Activated B cell treated with CpG ODN at 0.5 μM for 24 hours (primary cell): ENCODE measurements at regions not wholly inside any gene's neighbourhood (a gene's known extent, or its start where the extent isn't known, plus 50 kb on each side); places are given as distances from the start of the nearest gene placed in this dataset.

Source experiments
- ATAC-seq: fragments of 200-7000 bp; cut with Tn5 transposase; one replicate; pipeline ENCODE4 v1.10.0; 2021; ENCODE audit warnings: low read depth, mild to moderate bottlenecking, moderate library complexity
- CTCF ChIA-PET: fragments of 350-600 bp; sonication (Branson Sonifier 250); formaldehyde crosslinking; loops from one replicate; lab custom pipeline; 2021; ENCODE audit warnings: antibody characterized with exemption; lab: Charles Lee
- POLR2A ChIA-PET: fragments of 350-600 bp; sonication (Branson Sonifier 250); formaldehyde crosslinking; loops from one replicate; lab custom pipeline; 2021; ENCODE audit warnings: antibody characterized with exemption; lab: Charles Lee
- DNase-seq: peaks from one replicate; pipeline ENCODE4 v3.0.0; 2022
- H3K27ac Mint-ChIP-seq: one replicate; pipeline ENCODE4 v1.8.0; 2020; ENCODE audit warnings: mixed read lengths
- H3K27me3 Mint-ChIP-seq: one replicate; pipeline ENCODE4 v1.8.0; 2021; ENCODE audit warnings: mixed read lengths
- H3K36me3 Mint-ChIP-seq: one replicate; pipeline ENCODE4 v1.8.0; 2021; ENCODE audit warnings: low read depth, mixed read lengths
- H3K4me1 Mint-ChIP-seq: one replicate; pipeline ENCODE4 v1.8.0; 2021; ENCODE audit warnings: mixed read lengths
- H3K4me3 Mint-ChIP-seq: one replicate; pipeline ENCODE4 v1.8.0; 2020; ENCODE audit warnings: mild to moderate bottlenecking, mixed read lengths
- H3K9me3 Mint-ChIP-seq: one replicate; pipeline ENCODE4 v1.8.0; 2020; ENCODE audit warnings: mixed read lengths
- intact Hi-C: fragments of 100-400 bp; cut with micrococcal nuclease; formaldehyde crosslinking; loops from one replicate; pipeline ENCODE4 v1.15.1; 2024
- TF ChIP-seq, protein P1 (sequence below): fragments of 200-600 bp; IDR thresholded peaks from one replicate; pipeline ENCODE4 v1.8.0; 2022; ENCODE audit warnings: antibody characterized with exemption, mild to moderate bottlenecking

DNA sequence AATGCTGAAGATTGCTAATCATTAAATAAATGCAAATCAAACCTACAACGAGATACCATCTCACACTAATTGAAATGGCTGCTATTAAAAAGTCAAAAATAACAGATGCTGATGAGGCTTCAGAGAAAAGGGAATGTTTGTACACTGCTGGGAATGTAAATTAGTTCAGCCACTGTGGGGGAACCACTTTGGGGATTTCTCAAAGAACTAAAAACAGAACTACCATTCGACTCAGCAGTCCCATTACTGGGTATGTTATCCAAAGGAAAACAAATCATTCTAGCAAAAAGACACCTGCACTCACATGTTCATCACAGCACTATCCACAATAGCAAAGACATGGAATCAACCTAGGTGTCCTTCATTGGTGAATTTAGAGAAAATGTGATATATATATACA, 379.0 kb upstream of the CNTNAP2 start:
- Mint-ChIP-seq H3K4me1 (no peaks in the 10 kb centered on the region), H3K27ac (no peak overlapping the region), H3K27me3 (no peaks in the 10 kb centered on the region), H3K36me3 (no peaks in the 10 kb centered on the region), H3K9me3 (peaks cover 3% of the 10 kb centered on the region), H3K4me3 (no peak overlapping the region)
- ChIA-PET POLR2A (no interaction called here), CTCF (no interaction called here)
- ATAC-seq (no peak), DNase-seq (no peak)
- TF ChIP-seq, protein P1, sequence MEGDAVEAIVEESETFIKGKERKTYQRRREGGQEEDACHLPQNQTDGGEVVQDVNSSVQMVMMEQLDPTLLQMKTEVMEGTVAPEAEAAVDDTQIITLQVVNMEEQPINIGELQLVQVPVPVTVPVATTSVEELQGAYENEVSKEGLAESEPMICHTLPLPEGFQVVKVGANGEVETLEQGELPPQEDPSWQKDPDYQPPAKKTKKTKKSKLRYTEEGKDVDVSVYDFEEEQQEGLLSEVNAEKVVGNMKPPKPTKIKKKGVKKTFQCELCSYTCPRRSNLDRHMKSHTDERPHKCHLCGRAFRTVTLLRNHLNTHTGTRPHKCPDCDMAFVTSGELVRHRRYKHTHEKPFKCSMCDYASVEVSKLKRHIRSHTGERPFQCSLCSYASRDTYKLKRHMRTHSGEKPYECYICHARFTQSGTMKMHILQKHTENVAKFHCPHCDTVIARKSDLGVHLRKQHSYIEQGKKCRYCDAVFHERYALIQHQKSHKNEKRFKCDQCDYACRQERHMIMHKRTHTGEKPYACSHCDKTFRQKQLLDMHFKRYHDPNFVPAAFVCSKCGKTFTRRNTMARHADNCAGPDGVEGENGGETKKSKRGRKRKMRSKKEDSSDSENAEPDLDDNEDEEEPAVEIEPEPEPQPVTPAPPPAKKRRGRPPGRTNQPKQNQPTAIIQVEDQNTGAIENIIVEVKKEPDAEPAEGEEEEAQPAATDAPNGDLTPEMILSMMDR, result no peak
- intact Hi-C loops, result no loop called here

DNA sequence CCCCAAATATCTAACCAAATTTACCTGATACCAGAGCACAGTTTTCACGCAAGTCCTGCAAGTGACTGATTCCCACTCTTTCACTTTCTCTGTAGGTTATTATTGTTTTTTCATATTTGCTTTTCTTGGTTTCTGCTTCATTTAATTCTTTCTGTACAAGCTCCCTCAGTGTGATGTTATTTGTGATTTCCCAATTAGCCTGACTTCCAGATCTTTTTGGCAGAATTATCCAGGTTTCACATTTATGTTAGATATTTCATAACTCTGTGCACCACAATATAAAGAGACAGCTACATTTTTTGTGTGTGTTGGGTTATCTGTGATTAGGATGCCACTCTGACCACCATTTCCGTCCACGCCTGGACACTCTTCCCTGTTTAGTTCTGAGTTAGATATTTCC, 381.5 kb upstream of the CNTNAP2 start:
- ChIA-PET CTCF (no interaction called here), POLR2A (no interaction called here)
- H3K4me1 Mint-ChIP-seq, result no peaks in the 10 kb centered on the region
- no peak overlapping the region for H3K4me3 Mint-ChIP-seq
- no peak for ATAC-seq
- H3K36me3 Mint-ChIP-seq, result no peaks in the 10 kb centered on the region
- intact Hi-C loops, result no loop called here
- no peaks in the 10 kb centered on the region for H3K27me3 Mint-ChIP-seq
- TF ChIP-seq, protein P1, result no peak
- H3K27ac Mint-ChIP-seq, result no peak overlapping the region
- DNase-seq, result no peak
- H3K9me3 Mint-ChIP-seq, result peaks cover 3% of the 10 kb centered on the region

DNA sequence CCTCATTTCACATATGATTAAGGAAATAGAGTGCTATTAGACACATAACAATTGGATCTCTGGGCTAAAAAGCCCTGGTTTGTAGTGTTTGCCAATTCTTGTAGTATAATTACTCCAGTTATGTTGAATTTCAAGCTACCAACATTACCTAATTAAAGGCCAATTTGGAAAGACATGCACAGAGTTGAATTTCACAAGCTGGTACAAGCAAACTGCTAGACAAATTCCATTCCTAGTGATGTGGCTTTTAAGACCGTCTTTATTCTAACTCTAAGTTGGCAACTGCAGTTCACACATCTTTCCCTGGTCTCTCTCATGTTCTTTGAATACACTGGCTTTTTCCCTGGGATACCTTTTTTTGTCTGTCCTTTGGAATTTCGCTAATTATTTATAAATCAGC, 384.1 kb upstream of the CNTNAP2 start:
- no peaks in the 10 kb centered on the region for H3K36me3 Mint-ChIP-seq
- no peaks in the 10 kb centered on the region for H3K27me3 Mint-ChIP-seq
- DNase-seq (no peak), ATAC-seq (no peak)
- H3K4me3 Mint-ChIP-seq, result no peak overlapping the region
- no peaks in the 10 kb centered on the region for H3K4me1 Mint-ChIP-seq
- TF ChIP-seq, protein P1, result no peak
- intact Hi-C loops, result no loop called here
- peaks cover 3% of the 10 kb centered on the region for H3K9me3 Mint-ChIP-seq
- no peak overlapping the region for H3K27ac Mint-ChIP-seq
- ChIA-PET CTCF (no interaction called here), POLR2A (no interaction called here)

DNA sequence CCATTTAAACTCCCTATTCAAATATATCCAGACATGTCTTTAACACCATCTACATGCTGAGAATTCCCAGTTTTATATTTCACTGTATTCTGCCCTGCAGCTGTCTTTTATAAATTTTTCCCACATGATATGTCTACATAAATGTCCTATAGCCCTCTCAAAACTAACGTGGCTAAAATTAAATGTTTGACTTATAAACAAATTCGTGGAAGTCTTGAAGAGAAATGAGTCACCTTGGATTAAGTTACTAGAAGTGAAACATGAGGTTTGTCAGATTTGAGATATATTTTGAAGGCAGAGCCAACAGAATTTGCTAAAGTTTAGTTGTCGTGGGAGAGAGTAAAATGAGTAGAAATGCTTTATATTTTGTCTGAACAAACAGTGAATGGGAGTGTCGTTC, 386.9 kb upstream of the CNTNAP2 start:
- TF ChIP-seq, protein P1, result no peak
- Mint-ChIP-seq H3K4me1 (no peaks in the 10 kb centered on the region), H3K36me3 (no peaks in the 10 kb centered on the region), H3K27me3 (no peaks in the 10 kb centered on the region), H3K27ac (no peak overlapping the region), H3K9me3 (peaks cover 3% of the 10 kb centered on the region), H3K4me3 (no peak overlapping the region)
- no peak for ATAC-seq
- ChIA-PET POLR2A (no interaction called here), CTCF (no interaction called here)
- intact Hi-C loops, result no loop called here
- no peak for DNase-seq

DNA sequence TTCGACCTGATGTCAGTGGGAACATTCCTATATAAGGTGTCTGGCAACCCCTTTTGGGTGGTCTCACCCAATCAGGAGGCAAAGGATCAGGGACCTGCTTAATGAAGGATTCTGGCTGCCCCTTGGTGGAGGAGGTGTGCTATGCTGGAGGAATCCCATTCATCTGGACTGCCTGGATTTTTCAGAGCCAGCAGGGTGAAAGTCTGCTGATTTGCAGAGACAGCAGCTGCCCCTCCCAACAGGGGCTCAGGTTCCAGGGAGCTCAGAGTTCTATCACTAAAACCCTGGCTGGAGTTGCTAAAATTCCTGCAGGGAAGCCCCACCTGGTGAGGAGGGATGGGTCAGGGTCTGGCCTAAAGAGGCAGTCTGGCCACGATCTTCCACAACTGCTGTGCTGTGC, 398.5 kb upstream of the CNTNAP2 start:
- peaks cover 2% of the 10 kb centered on the region for H3K9me3 Mint-ChIP-seq
- no peaks in the 10 kb centered on the region for H3K36me3 Mint-ChIP-seq
- TF ChIP-seq, protein P1, result no peak
- intact Hi-C loops, result no loop called here
- H3K27ac Mint-ChIP-seq, result no peak overlapping the region
- DNase-seq (no peak), ATAC-seq (no peak)
- ChIA-PET CTCF (no interaction called here), POLR2A (no interaction called here)
- no peaks in the 10 kb centered on the region for H3K27me3 Mint-ChIP-seq
- no peak overlapping the region for H3K4me3 Mint-ChIP-seq
- no peaks in the 10 kb centered on the region for H3K4me1 Mint-ChIP-seq
